CD4-positive, alpha-beta T cell treated with Interleukin-15 for 4 hours (primary cell): ENCODE measurements at regions not wholly inside any gene's neighbourhood (a gene's known extent, or its start where the extent isn't known, plus 50 kb on each side); places are given as distances from the start of the nearest gene placed in this dataset.
"Not testable (repeated sequence)": the region's sequence is repeated elsewhere in the genome, so short reads cannot be mapped to it uniquely, and the experiment has no call there.

Source experiments
- DNase-seq: peaks from one replicate; pipeline ENCODE4 v3.0.0-alpha.2; 2020; ENCODE audit warnings: low spot score

- DNase-seq = no peak
Observed at GRCh38 chr6:139754898-139755775, 380.7 kb upstream of the CITED2 start.

DNA sequence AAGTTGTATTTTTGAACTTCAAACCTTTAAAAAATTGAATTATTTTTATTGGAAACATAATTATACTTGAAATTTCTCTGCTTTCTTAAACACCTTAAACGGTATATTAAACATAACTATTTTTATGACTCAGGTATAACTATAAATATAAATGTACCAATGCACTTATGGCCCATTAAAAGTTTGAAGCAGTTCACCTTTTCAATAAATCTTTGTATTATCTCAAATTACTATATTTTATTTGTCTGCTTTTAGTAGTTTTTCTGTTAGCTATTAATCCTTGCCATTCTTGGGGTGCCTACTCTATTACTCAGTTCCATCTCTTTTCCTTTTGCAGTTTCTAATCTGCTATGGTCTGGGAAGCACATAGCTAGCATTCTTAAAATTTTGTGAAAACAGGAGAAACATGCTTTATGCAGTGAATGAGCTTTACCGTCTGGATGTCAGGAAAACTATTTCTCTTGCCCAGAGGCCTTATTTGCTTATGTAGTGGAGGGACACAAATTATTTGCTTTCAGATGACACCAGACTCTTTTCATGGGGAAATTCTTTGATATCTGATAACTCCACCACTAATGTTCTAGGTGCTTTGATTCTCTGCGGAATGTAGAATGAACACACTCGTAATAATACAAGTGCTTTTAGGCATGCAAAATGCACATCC lies 378.9 kb upstream of the CITED2 start:
- no peak for DNase-seq

DNA sequence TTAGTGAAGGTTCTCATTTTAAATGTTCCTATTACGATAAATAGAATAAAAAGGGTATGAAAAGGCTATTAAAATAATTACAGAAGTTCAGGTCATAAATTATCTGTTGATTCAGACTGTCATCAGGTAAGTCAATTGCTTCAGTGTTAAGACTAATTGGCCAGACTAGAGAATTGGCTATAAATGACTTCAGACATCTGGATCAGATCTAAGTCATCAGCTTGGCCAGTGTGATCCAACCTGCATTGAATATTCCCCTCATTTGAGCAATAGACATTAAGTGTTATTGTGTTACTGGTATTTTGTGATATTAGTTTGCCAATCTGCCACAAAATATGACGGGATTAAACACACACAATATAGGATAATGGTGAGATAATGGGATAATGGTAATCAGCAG lies 377.6 kb upstream of the CITED2 start:
- DNase-seq = no peak

DNA sequence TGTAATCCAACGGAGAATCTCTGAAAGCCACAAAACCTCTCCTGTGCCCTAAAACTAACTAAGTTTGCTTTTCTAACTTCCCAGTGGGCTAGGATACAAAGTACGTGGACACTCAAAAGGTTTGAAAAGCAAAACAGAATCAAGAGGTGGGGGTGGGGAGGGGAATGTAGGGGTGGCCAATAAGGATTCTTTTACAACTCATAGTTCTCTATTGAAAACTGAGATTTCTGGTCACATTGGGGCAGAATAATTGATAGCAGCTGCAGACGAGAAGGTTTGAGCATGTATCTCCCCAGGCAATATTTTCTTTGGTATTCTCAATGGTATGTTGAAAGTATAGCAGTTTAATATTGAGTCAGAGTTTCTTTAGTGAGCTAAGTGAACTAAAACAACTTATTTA lies 376.7 kb upstream of the CITED2 start:
- no peak for DNase-seq

- no peak for DNase-seq
Observed at GRCh38 chr6:139748353-139749146, 374.1 kb upstream of the CITED2 start.

DNA sequence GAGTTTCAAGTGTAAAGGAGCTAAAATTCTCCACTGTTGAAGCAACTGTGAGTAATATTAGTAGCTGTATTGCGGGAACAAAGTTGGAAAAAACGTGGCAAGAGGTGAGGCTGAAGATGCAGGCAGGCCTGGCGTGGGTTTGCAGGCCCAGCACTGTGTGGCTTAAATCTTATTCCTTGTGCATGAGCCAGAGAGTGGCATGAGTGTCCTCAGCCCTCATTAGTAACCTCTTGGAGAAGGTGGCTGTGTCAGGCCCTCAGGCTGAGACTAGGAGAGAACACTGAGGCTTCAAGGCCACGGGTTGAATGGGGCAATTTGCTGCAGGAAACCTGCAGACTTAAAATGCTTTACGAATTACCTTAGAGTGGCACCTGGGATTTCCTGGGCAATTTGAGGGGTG lies 372.7 kb upstream of the CITED2 start:
- no peak for DNase-seq

DNA sequence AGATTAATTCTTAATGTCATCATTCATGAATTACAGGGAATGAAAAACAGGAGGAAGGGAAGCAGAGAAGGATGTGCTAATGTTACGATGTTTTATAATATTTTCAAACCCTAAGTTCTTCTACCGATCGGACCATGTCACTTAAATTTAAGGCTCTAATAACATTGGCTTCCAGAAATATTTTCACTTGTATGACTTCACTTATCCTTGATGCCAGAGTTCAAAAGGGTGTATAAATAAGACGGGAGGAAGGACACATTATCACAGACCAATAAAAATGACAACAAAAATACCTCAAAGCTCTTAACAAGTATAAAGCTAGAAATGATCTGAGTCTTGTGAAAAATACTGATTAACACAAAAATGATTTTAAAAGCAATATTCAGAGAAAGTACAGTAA lies 370.4 kb upstream of the CITED2 start:
- DNase-seq = no peak

- no peak for DNase-seq
Observed at GRCh38 chr6:139743664-139744437, 369.4 kb upstream of the CITED2 start.

DNA sequence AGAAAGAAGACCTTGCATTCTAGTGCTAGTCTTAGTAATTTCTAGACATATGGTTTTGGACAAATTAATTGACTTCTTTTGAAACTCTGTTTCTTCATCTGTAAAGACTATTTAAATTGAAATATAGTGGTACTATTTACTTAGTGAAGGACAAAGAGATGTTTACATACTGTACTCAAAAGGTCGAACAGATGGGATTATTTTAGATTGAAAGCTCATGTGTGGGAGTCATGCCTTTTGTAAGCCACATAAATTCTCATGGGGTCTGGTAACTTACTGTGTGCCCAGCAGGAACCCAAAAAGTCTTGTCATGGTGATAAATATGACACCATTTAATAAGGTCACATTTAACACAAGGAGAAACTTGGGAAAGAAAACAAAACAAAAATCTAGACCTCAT lies 368.2 kb upstream of the CITED2 start:
- no peak for DNase-seq

GRCh38 chr6:139738801-139739455 lies 364.5 kb upstream of the CITED2 start:
- no peak for DNase-seq

- no peak for DNase-seq
Observed at GRCh38 chr6:139736325-139736906, 362.0 kb upstream of the CITED2 start.

DNA sequence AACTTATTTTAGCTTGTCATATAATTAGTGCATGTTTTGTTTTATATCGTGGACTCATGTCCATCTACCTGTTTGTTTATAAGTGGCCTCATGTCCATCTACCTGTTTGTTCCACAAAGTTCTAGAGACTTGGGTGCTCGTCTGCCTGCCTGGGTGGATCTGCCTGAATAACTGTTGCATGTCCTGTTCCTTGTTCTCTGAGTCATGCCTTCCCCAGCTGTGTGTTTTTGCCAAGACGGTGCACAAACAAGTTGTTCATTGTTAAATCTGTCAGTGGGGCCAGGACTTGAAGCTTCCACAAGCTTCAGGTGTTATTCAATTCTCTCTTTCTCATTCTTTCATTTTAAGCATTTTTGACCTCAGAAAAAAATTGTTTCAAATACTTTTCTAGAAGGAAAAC lies 358.0 kb upstream of the CITED2 start:
- no peak for DNase-seq

GRCh38 chr6:139730340-139730974 lies 356.0 kb upstream of the CITED2 start:
- no peak for DNase-seq

DNA sequence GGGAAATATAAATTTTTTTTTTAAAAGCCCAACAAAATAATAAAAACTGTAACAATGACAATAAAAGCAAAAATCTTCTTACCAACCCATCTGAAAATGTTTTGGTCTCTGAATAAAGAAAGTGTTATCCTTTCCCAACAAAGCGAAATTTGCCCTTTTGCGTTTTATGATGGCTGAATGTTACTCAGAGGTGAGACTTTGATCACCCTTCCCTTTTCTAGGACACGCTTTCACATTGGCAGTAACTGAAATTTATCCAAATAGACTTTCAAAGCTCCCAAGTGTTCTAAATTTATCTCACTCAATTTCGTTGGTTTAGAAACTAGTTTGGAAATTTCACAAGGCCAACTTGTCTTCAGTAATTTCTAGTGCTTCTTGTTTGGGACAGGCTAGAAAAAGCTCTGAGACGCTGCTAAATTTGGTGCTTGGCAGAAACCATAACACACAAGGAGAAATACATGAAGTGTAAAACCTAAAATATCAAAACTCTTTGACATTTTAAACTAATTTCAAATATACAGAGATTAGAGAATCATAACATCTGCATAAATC lies 354.5 kb upstream of the CITED2 start:
- no peak for DNase-seq

GRCh38 chr6:139726272-139726671 lies 351.8 kb upstream of the CITED2 start:
- DNase-seq = not testable (repeated sequence)

GRCh38 chr6:139722530-139722929 lies 348.1 kb upstream of the CITED2 start:
- DNase-seq = no peak

DNA sequence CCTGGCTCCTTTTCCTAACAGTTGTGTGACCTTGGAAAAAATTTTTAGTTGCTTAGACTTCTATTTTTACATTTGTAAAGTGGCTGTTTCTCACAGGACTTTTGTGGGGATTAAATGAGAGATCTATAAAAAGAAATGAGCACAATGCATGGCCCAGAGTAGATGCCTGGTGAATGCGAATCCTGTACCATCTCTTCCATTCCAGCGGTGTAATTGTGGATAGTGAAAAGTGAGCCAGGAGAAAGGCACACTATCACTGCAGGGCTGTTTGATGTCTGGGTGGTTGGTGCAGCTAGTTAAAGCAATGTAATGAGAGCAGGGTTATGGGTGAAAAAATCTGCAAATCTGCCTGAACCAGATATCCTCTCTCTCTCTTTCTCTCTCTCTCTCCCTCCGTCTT lies 347.5 kb upstream of the CITED2 start:
- no peak for DNase-seq

- no peak for DNase-seq
Observed at GRCh38 chr6:139713900-139714506, 339.6 kb upstream of the CITED2 start.

- no peak for DNase-seq
Observed at GRCh38 chr6:139713424-139713823, 339.0 kb upstream of the CITED2 start.

GRCh38 chr6:139712830-139713229 lies 338.4 kb upstream of the CITED2 start:
- no peak for DNase-seq
